ENCODE measurements at regions not wholly inside any gene's neighbourhood (a gene's known extent, or its start where the extent isn't known, plus 50 kb on each side); places are given as distances from the start of the nearest gene placed in this dataset.

DNA sequence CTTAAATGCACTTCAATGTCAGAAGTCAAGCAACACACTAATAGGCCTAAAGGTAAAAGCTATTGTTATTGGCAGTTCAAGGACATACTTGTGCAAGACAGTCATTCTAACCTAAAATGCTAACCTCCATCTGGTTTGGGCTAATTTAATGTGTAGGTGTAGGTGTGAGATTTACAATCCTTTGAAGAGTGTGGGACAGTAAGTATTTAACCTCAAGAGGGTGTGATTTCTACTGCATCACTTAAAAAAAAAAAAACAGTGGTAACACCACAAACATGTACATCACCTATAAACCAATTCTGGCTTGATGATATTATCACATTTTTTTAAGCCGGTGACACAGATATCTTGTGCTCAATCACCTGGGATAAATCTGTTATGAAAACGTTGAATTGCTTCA, 127.5 kb upstream of the MEF2C start:
- DNase-seq, result no peak
- H3K36me3 ChIP-seq, result no peaks in the 10 kb centered on the region
- no peaks in the 10 kb centered on the region for H3K27me3 ChIP-seq
- WGBS, 5 donors, result 64 to 88% (median 81%) methylated on average over 2 of the region's 2 CpGs
- no peak overlapping the region for H3K4me3 ChIP-seq
- no peak overlapping the region for H3K27ac ChIP-seq
- intact Hi-C loops (cut with DNase I; ENCODE audit: low total_unique reads), result no loop called here
- no peaks in the 10 kb centered on the region for H3K9me3 ChIP-seq
- no peaks in the 10 kb centered on the region for H3K4me1 ChIP-seq
- TF ChIP-seq POLR2A (IDR thresholded peaks at IDR 0.05), result no peak
- no peak for TF ChIP-seq POLR2AphosphoS5 (IDR thresholded peaks at IDR 0.05)
- TF ChIP-seq, protein P1, sequence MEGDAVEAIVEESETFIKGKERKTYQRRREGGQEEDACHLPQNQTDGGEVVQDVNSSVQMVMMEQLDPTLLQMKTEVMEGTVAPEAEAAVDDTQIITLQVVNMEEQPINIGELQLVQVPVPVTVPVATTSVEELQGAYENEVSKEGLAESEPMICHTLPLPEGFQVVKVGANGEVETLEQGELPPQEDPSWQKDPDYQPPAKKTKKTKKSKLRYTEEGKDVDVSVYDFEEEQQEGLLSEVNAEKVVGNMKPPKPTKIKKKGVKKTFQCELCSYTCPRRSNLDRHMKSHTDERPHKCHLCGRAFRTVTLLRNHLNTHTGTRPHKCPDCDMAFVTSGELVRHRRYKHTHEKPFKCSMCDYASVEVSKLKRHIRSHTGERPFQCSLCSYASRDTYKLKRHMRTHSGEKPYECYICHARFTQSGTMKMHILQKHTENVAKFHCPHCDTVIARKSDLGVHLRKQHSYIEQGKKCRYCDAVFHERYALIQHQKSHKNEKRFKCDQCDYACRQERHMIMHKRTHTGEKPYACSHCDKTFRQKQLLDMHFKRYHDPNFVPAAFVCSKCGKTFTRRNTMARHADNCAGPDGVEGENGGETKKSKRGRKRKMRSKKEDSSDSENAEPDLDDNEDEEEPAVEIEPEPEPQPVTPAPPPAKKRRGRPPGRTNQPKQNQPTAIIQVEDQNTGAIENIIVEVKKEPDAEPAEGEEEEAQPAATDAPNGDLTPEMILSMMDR (IDR thresholded peaks at IDR 0.05), result no peak
- no peak for TF ChIP-seq EP300 (IDR thresholded peaks at IDR 0.05)

DNA sequence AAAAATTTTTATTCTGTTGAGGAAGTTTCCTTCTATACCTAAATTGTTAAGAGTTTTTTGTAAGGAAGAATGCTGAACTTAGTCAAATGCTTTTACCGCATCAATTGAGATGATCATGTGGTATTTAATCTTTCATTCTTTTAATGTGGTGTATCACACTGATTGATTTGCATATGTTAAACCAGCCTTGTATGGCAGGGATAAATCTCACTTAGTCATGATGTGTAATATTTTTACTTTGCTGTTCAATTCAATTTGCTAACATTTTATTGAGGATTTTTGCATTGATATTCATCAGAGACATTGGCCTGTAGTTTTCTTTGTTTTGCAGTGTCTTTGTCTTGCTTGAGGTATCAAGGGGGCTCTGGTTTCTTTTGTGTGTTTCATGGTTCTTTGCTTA, 125.3 kb upstream of the MEF2C start:
- WGBS, 5 donors, result 97 to 98% (median 97%) methylated on average over 1 of the region's 1 CpG
- Histone ChIP-seq H3K36me3 (no peaks in the 10 kb centered on the region), H3K27ac (no peak overlapping the region), H3K4me1 (no peaks in the 10 kb centered on the region), H3K27me3 (no peaks in the 10 kb centered on the region), H3K9me3 (peaks cover 0 to 9% (median 4%) of the 10 kb centered on the region in 4 donors), H3K4me3 (no peak overlapping the region)
- intact Hi-C loops (cut with DNase I; ENCODE audit: low total_unique reads), result no loop called here
- TF ChIP-seq POLR2AphosphoS5 (IDR thresholded peaks at IDR 0.05) (no peak), POLR2A (IDR thresholded peaks at IDR 0.05) (no peak), EP300 (IDR thresholded peaks at IDR 0.05) (no peak)
- TF ChIP-seq, protein P1 (IDR thresholded peaks at IDR 0.05), result no peak
- no peak for DNase-seq

DNA sequence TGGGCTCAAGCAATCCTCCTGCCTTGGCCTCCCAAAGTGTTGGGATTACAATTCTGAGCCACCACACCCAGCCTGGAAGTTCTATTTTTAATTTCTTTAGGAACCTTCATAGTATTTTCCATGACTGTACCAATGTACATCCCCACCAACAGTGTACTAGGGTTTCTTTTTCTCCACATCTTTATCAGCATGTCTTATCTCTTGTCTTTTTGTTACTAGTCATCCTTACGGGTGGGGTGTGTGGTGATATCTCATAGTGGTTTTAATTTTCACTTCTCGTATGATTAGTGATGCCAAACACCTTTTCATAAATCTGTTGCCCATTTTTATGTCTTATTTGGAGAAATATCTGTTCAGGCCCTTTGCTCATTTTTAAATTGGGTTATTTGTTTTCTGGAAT, 123.0 kb upstream of the MEF2C start:
- TF ChIP-seq, protein P1 (IDR thresholded peaks at IDR 0.05), result no peak
- TF ChIP-seq EP300 (IDR thresholded peaks at IDR 0.05), result no peak
- TF ChIP-seq POLR2AphosphoS5 (IDR thresholded peaks at IDR 0.05), result no peak
- intact Hi-C loops (cut with DNase I; ENCODE audit: low total_unique reads), result no loop called here
- Histone ChIP-seq H3K36me3 (no peaks in the 10 kb centered on the region), H3K27ac (no peak overlapping the region), H3K4me3 (no peak overlapping the region), H3K27me3 (no peaks in the 10 kb centered on the region), H3K4me1 (no peaks in the 10 kb centered on the region), H3K9me3 (peaks cover 0 to 9% (median 4%) of the 10 kb centered on the region in 4 donors)
- WGBS, 5 donors, result 65 to 78% (median 70%) methylated on average over 2 of the region's 2 CpGs
- DNase-seq, result no peak

DNA sequence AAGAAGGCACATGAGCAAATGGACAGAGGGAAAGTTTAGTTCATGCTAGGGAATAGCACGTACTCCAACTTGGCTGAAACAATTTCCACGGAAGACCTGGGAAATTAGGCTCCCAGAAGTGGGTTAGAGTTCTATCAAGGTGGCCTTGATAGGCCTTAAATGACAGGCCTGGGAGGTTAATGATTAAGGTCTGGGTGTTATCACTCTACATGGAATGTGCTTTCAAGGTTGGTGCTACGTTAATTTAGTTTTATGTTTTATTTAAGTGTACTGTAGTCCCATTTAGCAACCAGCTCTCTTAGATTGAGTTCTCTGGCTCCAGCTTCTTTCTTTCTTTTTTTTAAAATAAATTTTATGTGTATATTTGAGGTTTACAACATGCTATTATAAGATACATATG, 121.4 kb upstream of the MEF2C start:
- H3K9me3 ChIP-seq, result peaks cover 0 to 9% (median 4%) of the 10 kb centered on the region in 4 donors
- intact Hi-C loops (cut with DNase I; ENCODE audit: low total_unique reads), result no loop called here
- no peaks in the 10 kb centered on the region for H3K27me3 ChIP-seq
- H3K4me1 ChIP-seq, result no peaks in the 10 kb centered on the region
- 82 to 90% (median 84%) methylated on average over 3 of the region's 3 CpGs for WGBS, 5 donors
- TF ChIP-seq EP300 (IDR thresholded peaks at IDR 0.05) (no peak), POLR2A (IDR thresholded peaks at IDR 0.05) (no peak), POLR2AphosphoS5 (IDR thresholded peaks at IDR 0.05) (no peak)
- TF ChIP-seq, protein P1 (IDR thresholded peaks at IDR 0.05), result no peak
- no peak for DNase-seq
- H3K4me3 ChIP-seq, result no peak overlapping the region
- H3K27ac ChIP-seq, result no peak overlapping the region
- H3K36me3 ChIP-seq, result no peaks in the 10 kb centered on the region

Measured in stomach (tissue), 8 donors.